Nephron progenitor cell (in vitro differentiated cells): ENCODE measurements at regions not wholly inside any gene's neighbourhood (a gene's known extent, or its start where the extent isn't known, plus 50 kb on each side); places are given as distances from the start of the nearest gene placed in this dataset.

Experiments
- DNase-seq: peaks from one replicate; pipeline ENCODE4 v3.0.0; 2021
- H3K27ac Mint-ChIP-seq: 2 replicates; pipeline ENCODE4 v1.8.0; 2021; ENCODE audit warnings: mild to moderate bottlenecking, moderate library complexity, mixed read lengths
- H3K27me3 Mint-ChIP-seq: 2 replicates; pipeline ENCODE4 v1.8.0; 2021; ENCODE audit warnings: mild to moderate bottlenecking, low read depth, mixed read lengths; ENCODE audit not compliant: poor library complexity
- H3K36me3 Mint-ChIP-seq: 2 replicates; pipeline ENCODE4 v1.8.0; 2021; ENCODE audit warnings: low read depth, mixed read lengths
- H3K4me1 Mint-ChIP-seq: 2 replicates; pipeline ENCODE4 v1.8.0; 2021; ENCODE audit warnings: mixed read lengths
- H3K4me3 Mint-ChIP-seq: 2 replicates; pipeline ENCODE4 v1.8.0; 2021; ENCODE audit warnings: mild to moderate bottlenecking, moderate library complexity, mixed read lengths
- H3K9me3 Mint-ChIP-seq: 2 replicates; pipeline ENCODE4 v1.8.0; 2021; ENCODE audit warnings: mild to moderate bottlenecking, moderate library complexity, mixed read lengths
- CTCF ChIP-seq: fragments of 200-600 bp; sonication (generic); IDR thresholded peaks from 2 replicates; pipeline ENCODE4 v1.5.0; 2021; ENCODE audit warnings: antibody characterized with exemption

- Mint-ChIP-seq H3K27me3 (no peaks in the 10 kb centered on the region), H3K36me3 (peaks cover 5% of the 10 kb centered on the region), H3K4me3 (no peak overlapping the region), H3K27ac (no peak overlapping the region), H3K4me1 (no peaks in the 10 kb centered on the region), H3K9me3 (peaks cover 13% of the 10 kb centered on the region)
- TF ChIP-seq CTCF: no peak
- DNase-seq: no peak
Measured at GRCh38 chr7:25815711-25816110, 336.3 kb upstream of the NFE2L3 start.

GRCh38 chr7:25820432-25821040 is 331.5 kb upstream of the NFE2L3 start:
- TF ChIP-seq CTCF: peak; percentile 45
- DNase-seq: no peak
- Mint-ChIP-seq H3K4me3 (no peak overlapping the region), H3K27ac (no peak overlapping the region), H3K4me1 (peaks cover 17% of the 10 kb centered on the region), H3K36me3 (peaks cover 5% of the 10 kb centered on the region), H3K27me3 (peaks cover 4% of the 10 kb centered on the region), H3K9me3 (peaks cover 13% of the 10 kb centered on the region)

GRCh38 chr7:25821225-25821624 is 330.8 kb upstream of the NFE2L3 start:
- Mint-ChIP-seq H3K4me1 (peaks cover 17% of the 10 kb centered on the region), H3K27ac (no peak overlapping the region), H3K9me3 (peaks cover 14% of the 10 kb centered on the region), H3K36me3 (peaks cover 5% of the 10 kb centered on the region), H3K27me3 (peaks cover 11% of the 10 kb centered on the region), H3K4me3 (no peak overlapping the region)
- no peak for DNase-seq
- TF ChIP-seq CTCF: no peak

- Mint-ChIP-seq H3K36me3 (peaks cover 8% of the 10 kb centered on the region), H3K9me3 (peaks cover 11% of the 10 kb centered on the region), H3K4me1 (peaks cover 17% of the 10 kb centered on the region), H3K27ac (no peak overlapping the region), H3K4me3 (no peak overlapping the region), H3K27me3 (peaks cover 14% of the 10 kb centered on the region)
- DNase-seq: no peak
- no peak for TF ChIP-seq CTCF
Measured at GRCh38 chr7:25822823-25823222, 329.2 kb upstream of the NFE2L3 start.

- no peak overlapping the region for H3K27ac Mint-ChIP-seq
- DNase-seq: no peak
- no peak overlapping the region for H3K4me3 Mint-ChIP-seq
- no peak for TF ChIP-seq CTCF
- peaks cover 14% of the 10 kb centered on the region for H3K27me3 Mint-ChIP-seq
- peaks cover 10% of the 10 kb centered on the region for H3K36me3 Mint-ChIP-seq
- peaks cover 15% of the 10 kb centered on the region for H3K9me3 Mint-ChIP-seq
- H3K4me1 Mint-ChIP-seq: peaks cover 21% of the 10 kb centered on the region
Measured at GRCh38 chr7:25823571-25823970, 328.4 kb upstream of the NFE2L3 start.

GRCh38 chr7:25828468-25828867 is 323.5 kb upstream of the NFE2L3 start:
- Mint-ChIP-seq H3K27ac (no peak overlapping the region), H3K36me3 (peaks cover 10% of the 10 kb centered on the region), H3K4me1 (peaks cover 55% of the 10 kb centered on the region), H3K9me3 (peaks cover 15% of the 10 kb centered on the region), H3K27me3 (peaks cover 9% of the 10 kb centered on the region), H3K4me3 (no peak overlapping the region)
- TF ChIP-seq CTCF: no peak
- DNase-seq: no peak
